NCI-H526 (cell line): ENCODE measurements at regions not wholly inside any gene's neighbourhood (a gene's known extent, or its start where the extent isn't known, plus 50 kb on each side); places are given as distances from the start of the nearest gene placed in this dataset.
A peak's percentile ranks its signal among the peaks of the same experiment; 100 is the strongest.
"Not testable (repeated sequence)": the region's sequence is repeated elsewhere in the genome, so short reads cannot be mapped to it uniquely, and the experiment has no call there.

Source experiments
- DNase-seq, 2 experiments: peaks; one replicate each; lab custom pipeline; 2025; lab: John Stamatoyannopoulos, UW

DNA sequence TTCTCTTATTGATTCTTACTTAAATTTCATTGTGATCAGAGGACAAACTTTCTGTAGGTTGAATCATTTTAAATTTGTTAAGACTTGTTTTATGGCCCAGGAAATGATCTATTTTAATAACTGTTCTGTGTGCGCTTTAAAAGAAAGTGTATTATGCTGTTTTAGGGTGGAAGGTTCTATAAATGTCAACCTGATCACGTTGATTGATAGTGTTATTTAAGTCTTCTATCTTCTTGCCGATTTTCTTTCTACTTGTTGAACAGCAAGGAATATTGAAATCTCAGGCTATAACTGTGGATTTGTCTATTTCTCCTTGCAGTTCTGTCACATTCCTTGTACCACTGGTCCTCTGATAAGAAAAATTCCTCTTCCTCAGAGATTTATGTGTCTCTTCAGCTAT lies 112.7 kb downstream of the TANC2 start:
- no peak for DNase-seq

DNA sequence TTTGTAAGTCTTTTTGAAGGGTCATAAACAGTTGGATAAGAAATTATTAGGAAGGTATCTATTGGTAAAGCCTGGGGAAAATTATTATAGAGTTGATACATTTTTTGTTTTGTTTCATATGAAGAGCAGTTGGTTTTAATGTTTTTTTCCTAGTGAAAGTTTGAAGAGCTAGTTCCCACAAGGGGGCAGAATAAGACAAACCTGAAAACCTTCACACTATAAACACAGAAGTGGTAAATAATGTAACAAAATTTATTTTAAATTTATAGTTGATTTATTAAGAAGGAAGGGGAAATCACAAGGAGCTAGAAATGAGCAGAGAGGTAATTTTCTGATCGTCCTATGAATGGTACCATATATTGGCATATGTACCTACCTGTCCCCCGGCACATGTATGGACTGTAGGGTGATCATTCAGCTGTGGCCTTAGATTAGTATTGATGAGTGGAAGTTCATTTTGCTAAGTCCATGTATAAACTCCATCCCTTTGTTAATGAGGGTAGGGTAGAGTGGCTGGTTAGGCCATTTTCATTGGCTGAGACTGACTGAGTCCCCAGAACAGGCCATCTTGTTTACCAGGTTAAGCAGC lies 116.3 kb downstream of the TANC2 start:
- peak; percentile 3 to 48 for DNase-seq

DNA sequence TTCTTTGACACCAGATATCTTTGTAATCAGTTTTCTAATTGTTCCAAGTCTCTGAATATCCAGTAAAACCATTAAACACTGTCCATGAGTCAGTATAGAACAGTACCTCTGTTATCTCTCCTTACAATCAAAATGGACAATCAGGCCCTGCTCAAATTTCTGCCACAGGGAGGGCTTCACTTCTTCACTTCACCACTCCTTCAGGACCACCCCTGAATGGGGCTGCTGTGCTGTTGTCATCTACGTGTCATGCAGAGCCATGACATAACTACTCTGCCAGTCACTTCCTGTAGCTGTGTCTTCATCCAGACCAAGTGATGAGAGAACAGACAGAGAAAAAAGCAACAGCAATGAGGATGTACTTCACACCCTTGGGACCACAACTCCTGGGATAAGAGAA lies 116.9 kb downstream of the TANC2 start:
- DNase-seq = no peak

DNA sequence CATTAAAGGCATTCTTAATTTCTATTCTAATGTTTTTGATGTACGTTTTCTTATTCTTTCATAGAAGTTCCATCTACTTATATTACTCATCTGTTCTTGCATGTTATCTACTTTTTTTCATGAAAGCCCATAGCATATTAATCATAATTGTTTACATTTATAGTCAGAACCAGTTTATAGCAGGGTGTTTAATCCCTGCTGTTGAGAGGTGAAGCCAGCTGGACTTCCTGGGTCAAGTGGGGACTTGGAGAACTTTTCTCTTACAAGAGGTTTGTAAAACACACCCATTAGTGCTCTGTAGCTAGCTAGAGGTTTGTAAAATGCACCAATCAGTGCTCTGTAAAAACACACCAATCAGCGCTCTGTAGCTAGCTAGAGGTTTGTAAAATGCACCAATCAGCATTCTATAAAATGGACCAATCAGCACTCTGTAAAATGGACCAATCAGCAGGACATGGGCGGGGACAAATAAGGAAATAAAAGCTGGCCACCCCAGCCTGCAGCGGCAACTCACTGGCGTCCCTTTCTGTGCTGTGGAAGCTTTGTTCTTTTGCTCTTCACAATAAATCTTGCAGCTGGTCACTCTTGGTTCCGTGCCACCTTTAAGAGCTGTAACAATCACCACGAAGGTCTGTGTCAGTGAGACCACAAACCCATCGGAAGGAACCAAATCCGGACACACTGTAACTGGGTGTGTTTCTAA lies 120.6 kb downstream of the TANC2 start:
- DNase-seq = no peak

DNA sequence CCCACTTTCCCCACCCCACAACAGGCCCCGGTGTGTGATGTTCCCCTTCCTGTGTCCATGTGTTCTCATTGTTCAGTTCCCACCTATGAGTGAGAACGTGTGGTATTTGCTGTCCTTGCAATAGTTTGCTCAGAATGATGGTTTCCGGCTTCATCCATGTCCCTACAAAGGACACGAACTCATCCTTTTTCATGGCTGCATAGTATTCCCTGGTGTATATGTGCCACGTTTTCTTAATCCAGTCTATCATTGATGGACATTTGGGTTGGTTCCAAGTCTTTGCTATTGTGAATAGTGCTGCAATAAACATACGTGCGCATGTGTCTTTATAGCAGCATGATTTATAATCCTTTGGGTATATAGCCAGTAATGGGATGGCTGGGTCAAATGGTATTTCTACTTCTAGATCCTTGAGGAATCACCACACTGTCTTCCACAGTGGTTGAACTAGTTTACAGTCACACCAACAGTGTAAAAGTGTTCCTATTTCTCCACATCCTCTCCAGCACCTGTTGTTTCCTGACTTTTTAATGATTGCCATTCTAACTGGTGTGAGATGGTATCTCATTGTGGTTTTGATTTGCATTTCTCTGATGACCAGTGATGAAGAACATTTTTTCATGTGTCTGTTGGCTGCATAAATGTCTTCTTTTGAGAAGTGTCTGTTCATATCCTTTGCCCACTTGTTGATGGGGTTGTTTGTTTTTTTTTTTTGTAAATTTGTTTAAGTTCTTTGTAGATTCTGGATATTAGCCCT lies 124.5 kb downstream of the TANC2 start:
- not testable (repeated sequence) for DNase-seq

DNA sequence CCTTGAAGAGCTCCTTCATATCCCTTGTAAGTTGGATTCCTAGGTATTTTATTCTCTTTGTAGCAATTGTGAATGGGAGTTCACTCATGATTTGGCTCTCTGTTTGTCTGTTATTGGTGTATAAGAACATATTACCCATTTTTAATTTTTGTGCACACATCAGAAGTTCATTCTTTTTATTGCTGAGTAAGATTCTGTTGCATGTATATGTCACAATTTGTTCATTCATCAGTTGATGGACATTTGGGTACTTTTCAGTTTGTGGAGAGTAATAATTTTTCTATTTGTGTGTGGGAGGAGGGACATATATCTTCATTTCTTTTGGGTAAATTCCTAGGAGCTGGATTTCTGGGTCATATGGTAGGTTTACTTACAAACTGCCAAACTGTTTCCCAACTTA lies 125.9 kb downstream of the TANC2 start:
- DNase-seq = not testable (repeated sequence)

DNA sequence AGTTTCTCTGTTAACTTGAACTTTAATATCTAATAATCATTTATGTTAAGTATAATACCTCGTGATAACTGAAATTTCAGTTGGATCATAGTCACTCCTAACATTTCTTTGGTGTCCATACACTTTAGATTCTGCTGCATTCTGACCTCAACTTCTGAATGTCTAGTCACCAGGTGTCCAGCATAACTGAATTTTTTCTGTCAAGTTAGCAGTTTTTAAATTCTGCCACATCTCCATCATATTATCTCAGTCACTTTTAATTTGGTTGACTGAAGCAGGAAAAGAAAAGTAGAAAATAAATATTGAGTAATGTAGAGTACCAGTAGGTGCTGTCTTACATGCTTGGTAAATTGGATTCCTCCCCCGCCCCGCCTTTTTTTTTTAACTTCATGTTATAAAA lies 128.6 kb downstream of the TANC2 start:
- DNase-seq = no peak

DNA sequence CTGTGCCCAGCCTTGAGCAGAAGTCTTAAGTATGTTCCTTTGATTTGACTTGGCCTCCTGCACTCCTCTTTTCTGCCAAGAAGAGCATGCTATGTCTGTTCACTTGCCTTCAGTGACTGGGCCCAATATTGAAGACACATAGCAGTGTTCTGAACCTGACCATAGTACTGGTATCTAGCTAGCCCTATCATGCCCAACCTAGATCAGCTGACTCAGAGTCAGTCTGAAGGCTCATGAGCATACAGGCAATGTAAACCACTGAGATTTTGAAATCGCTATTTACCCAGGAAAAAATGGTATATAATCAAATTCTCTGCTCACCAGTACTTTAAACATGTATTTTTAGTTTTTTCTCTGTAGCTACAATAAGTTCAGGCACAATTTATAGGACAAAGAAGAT lies 129.4 kb downstream of the TANC2 start:
- no peak for DNase-seq

DNA sequence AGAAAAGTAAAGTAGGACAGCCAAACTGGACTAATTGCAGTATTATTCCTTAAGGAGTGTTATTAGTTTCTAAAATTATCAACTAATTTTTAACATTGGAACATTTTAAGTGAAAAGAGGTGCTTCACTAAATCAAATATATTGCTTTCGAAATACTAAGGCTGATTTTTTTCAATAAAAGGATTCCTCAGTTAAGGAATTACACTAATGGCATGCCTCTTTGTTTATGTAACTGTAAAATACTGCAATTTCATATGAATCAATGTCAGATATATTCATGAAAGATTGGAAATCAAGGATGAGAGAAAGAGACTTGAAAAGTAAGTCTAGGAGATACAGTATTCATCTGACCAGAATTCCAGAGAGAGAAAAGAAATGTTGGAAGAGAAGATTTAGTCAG lies 129.8 kb downstream of the TANC2 start:
- DNase-seq = no peak

DNA sequence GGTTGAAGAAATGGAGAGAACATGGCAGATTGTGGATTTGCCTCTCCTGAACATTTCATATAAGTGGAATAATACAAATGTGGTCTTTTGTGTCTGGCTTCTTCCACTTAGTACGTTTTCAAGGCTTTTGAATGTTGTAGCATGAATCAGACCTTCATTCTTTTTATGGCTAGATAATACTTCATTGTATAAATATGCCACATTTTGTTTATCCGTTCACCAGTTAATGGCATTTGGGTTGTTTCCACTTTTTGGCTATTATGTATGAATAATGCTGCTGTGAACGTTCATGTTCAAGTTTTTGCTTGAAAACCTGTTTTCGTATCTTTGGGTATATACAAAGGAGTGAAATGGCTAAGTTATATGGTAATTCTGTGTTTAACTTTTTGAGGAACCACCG lies 130.4 kb downstream of the TANC2 start:
- DNase-seq = no peak

DNA sequence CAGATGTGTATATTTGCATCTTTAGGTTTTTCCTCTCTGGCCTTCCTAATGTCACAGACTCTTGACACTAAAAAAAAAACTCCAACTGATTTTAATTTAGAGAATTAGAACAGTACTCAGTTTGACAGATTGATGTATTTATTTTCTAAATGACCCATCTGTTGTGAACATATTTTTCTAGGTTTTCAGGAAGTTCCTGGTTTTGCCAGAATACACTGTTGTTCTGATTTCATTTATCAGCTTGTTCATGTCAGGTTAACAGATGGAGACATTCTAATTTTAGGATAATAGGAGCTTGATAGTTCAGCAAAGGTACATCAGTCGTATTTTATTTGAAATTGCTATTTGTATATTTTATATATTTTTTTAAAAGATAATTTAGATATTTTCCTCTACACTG lies 133.4 kb downstream of the TANC2 start:
- no peak for DNase-seq

DNA sequence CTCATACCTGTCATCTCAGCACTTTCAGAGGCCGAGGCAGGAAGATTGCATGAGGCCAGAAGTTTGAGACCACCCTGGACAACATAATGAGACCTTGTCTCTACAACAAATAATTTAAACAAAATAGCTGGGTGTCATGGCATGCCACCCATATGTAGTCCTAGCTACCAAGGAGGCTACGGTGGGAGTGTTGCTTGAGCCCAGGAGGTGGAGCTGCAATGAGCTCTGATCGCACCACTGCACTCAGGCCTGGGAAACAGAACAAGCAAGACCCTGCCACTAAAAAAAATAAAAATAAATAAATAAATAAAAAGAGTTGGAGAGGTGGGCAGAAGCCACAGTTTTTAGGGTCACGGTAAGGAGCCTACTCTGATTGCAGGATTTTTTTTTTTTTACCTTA lies 136.0 kb downstream of the TANC2 start:
- DNase-seq = no peak

DNA sequence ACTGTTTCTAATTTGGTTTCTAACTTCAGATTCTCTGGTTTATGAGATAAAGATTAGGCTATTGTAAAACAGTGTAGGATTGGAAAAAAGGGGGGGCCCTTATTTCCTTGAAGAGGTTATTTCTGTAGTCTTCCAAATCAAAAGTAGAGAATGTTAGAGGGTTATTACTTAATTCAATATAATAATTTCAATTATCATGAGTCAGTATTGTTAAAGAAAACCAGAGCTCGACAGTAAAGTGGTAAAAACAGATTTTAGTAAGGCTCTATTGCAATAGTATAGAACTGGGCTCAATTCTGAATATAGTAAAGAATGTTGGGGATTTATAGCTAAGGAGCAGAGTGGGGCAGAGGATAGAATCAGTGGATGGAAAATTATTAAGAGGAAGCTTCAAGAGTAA lies 140.0 kb downstream of the TANC2 start:
- no peak for DNase-seq

DNA sequence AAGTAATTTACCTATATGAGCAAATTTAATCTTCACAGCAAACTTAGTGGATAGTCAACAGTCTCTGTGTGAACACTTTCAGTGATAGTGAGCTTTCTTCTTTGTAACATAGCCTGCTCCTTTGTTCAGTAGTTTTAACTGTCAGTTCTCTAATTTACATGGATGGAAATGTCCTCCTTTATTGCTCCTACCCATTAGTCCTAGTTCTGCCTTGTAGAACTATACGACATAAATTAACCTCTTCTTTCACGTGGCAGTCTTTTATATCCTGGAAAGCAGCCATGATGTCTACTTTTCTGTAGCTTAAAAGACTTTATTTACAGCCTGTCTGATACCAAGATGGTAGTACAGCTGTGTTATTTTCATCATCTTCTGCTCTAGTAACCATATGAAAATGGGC lies 143.6 kb downstream of the TANC2 start:
- DNase-seq = peak; percentile 82 to 91

DNA sequence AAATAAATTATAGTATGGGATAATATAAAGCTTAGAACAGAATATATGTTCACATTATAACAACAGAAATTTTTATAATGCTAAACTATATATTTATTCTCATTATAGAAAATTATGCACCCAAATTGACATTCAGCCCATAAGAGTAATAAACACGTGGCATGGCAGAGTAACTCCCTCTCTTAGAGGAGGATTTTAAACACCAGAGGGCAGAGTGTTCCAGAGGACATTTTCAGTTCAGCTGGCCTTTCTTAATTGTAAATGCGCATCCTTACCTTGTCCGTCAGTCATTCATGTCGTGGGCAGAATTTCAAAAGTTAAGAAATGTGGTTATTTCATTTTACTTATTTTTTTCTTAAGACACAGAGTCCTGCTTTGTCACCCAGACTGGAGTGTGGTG lies 147.1 kb downstream of the TANC2 start:
- DNase-seq = peak in 1 of 2 experiments; percentile 38

DNA sequence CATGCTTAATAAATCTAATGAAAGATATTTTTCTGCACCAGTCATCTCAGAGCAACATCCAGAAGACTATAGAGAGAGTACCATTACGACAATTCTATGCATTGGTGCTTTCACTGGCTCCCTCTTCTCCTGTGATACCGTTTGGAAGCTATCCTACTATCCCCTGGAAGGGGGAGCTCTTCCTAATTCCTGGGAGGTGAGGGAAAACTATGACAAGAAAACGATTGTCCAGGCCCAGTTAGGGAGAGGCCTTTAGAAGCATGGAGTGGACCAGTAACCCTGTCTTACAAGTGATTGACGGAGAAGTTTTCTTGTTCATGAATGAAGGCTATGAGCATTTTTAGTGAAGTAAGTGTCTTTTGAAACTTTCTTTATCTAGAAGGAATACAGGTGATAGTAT lies 150.2 kb downstream of the TANC2 start:
- peak in 1 of 2 experiments; percentile 46 for DNase-seq

DNA sequence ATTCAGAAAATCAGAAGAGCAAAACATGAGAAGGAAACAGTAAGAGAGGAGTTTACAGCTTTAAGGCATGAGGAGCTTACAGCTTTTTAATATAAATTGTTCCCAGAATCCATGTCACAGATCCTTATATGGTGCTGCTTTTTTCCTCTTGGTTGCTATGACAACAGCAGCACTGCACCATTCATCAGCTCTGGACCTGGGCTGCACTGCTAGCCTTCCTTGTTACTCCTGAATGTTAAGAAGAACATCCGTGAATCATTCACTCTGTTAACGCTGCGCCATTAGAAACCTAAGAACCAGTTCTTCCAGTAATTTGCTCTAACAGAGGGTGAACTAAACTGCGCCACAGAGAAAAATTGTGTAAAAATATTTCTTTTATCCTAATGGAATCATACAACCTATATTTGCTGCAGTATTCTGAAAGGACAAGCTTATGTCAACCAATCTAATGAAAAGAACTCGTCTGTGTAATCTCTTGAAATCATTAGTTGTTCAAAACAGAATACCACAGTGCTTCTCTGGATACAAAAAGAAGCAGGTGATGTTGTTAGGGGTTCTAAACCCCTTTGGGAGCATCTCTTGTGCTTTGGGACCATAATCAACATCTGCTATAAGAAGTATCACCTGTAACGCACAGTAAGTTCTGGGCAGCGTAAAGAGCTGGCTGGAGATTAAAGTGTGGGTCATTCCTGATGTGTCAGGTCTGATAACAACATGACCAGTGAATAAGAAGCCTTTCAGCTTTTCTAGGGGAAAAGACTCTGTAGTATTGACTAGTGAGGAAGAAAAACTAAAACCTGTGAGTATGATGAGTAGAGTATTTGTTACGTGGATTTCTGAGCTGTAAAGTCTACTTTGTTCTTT lies 151.2 kb downstream of the TANC2 start:
- peak in 1 of 2 experiments; percentile 38 for DNase-seq

DNA sequence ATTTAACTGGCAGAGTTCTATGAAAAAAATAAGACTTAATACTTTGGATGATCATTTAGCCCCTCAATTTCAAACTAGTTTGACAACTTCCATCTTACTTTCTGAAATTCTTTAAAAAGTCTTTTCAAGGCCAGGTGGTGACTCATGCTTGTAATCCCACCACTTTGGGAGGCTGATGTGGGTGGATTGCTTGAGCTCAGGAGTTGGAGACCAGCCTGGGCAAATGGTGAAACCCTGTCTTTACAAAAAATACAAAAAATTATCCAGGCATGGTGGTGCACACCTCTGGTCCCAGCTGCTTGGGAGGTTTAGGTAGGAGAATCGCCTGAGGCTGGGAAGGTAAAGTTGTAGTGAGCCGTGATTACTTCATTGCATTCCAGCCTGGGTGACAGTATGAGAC lies 154.4 kb downstream of the TANC2 start:
- DNase-seq = no peak

DNA sequence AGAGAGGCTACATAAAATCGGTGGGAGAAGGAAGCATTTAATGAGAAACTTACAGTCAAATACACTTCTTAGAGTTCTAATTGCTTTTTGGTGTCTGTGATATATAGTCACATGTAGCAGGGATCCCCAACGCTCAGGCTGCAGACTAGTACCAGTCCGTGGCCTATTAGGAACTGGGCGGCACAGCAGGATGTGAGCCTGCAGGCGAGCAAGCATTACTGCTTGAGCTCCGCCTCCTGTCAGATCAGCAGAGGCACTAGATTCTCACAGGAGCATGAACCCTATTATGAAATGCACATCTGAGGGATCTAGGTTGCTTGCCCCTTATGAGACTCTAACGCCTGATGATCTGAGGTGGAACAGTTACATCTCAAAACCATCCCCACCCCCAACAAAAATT lies 158.5 kb downstream of the TANC2 start:
- no peak for DNase-seq

DNA sequence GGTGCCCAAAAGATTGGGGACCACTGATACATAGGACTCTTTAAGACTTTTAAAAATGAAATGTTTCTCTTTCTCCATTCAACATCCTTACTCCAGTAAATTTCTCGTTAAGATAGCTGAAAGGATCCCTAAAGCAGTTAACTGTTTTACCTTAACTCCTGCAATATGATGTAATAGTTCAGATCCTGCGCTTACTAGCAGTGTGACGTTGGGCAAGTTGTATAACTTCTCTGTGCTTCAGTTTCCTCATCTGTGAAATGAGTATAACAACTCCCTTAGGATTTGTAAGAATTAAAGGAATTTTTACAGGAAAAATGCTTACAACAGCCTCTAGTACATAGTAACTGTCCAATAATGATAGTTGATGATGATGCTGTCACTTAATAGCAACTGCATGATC lies 158.9 kb downstream of the TANC2 start:
- no peak for DNase-seq

DNA sequence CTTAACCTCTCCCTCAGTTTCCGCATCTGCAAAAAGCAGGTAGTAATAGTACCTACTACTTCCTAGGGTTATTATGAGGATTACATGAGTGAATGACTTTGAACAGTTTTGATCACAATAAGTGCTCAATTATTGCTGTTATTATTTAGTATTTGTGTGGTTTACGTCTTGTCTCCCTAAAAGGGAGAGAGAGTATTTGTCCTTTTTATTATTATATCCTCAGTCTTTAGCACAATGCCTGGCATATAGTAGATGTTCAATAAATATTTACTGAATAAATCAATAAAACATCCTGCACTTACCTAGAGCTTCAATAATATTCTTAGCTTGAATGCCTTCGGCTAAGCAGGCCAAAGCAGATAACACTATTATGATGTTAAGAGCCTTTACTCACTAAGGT lies 160.0 kb downstream of the TANC2 start:
- DNase-seq = no peak

DNA sequence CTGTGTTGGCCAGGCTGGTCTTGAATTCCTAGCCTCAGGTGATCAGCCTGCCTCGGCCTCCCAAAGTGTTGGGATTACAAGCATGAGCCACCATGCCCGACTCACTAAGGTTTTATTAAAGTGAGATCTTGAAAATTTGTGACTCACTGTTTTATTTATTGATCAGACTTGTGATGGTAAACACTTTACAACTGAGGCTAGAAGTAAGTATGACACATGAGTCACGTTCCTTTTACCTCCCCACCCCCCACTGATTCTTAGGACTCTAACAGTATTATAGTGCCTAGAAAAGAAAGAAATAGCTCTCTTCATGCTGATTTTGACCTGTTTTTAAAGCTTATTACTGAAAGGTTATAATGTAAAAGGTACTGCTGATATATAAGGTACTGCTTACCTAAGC lies 160.6 kb downstream of the TANC2 start:
- DNase-seq = no peak
